ENCODE measurements at regions not wholly inside any gene's neighbourhood (a gene's known extent, or its start where the extent isn't known, plus 50 kb on each side); places are given as distances from the start of the nearest gene placed in this dataset.

DNA sequence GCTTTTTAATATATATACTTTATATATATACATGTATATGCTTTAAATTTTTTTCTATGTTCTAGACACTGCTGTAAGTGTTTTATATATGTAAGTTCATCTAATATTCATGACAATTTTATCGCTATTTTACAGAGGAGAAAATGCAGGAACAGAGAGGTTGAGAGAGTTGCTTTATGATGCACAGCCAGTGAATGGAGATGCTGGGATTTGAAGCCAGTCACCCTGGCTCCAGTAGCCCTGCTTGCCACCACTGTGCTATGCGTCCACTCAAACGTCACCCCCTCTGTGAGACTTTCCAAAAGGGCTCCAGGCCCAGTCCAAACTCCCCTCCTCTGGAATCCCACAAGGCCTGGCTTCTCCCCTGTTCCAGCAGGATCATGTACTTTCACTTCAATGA, 91.0 kb upstream of the GRIK3 start:
- Mint-ChIP-seq H3K4me3 (no peak overlapping the region), H3K27me3 (peaks cover 16% of the 10 kb centered on the region), H3K27ac (no peak overlapping the region), H3K4me1 (no peaks in the 10 kb centered on the region), H3K36me3 (ENCODE audit: low read depth) (no peaks in the 10 kb centered on the region), H3K9me3 (no peaks in the 10 kb centered on the region)
- TF ChIP-seq, protein P1, sequence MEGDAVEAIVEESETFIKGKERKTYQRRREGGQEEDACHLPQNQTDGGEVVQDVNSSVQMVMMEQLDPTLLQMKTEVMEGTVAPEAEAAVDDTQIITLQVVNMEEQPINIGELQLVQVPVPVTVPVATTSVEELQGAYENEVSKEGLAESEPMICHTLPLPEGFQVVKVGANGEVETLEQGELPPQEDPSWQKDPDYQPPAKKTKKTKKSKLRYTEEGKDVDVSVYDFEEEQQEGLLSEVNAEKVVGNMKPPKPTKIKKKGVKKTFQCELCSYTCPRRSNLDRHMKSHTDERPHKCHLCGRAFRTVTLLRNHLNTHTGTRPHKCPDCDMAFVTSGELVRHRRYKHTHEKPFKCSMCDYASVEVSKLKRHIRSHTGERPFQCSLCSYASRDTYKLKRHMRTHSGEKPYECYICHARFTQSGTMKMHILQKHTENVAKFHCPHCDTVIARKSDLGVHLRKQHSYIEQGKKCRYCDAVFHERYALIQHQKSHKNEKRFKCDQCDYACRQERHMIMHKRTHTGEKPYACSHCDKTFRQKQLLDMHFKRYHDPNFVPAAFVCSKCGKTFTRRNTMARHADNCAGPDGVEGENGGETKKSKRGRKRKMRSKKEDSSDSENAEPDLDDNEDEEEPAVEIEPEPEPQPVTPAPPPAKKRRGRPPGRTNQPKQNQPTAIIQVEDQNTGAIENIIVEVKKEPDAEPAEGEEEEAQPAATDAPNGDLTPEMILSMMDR (IDR thresholded peaks at IDR 0.05) = no peak
- no peak for ATAC-seq (ENCODE audit: low read depth)
- intact Hi-C loops (cut with micrococcal nuclease) = no loop called here
- DNase-seq = no peak
- ChIA-PET POLR2A (no interaction called here), CTCF (no interaction called here)

DNA sequence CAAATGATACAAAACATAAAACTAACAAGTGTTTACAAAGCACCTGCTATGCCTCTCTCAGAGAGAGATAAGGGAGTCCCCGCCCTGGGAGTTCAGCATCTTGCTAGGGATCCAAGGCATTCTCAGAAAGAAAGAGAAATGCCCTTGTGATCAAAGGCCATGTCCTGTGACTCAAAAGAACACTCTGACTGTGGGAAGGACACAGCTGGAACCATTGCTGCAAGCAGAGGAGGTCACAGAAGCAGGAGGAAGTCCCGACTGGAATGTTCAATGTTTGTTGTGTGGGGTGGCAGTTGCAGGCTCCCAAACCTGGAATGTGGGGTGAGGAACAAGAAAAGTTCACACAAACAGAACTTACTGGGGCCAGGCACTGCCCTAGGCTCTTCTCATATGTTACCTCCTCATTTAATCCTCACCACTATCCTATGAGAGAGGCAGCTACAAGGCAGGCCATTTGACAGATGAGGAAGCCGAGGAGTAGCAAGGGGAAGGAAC, 93.0 kb upstream of the GRIK3 start:
- H3K27me3 Mint-ChIP-seq = peaks cover 16% of the 10 kb centered on the region
- POLR2A ChIA-PET = no interaction called here
- H3K4me3 Mint-ChIP-seq = no peak overlapping the region
- no peak overlapping the region for H3K27ac Mint-ChIP-seq
- CTCF ChIA-PET = no interaction called here
- TF ChIP-seq, protein P1 (IDR thresholded peaks at IDR 0.05) = no peak
- intact Hi-C loops (cut with micrococcal nuclease) = no loop called here
- H3K36me3 Mint-ChIP-seq (ENCODE audit: low read depth) = no peaks in the 10 kb centered on the region
- DNase-seq (no peak), ATAC-seq (ENCODE audit: low read depth) (no peak)
- no peaks in the 10 kb centered on the region for H3K4me1 Mint-ChIP-seq
- no peaks in the 10 kb centered on the region for H3K9me3 Mint-ChIP-seq

DNA sequence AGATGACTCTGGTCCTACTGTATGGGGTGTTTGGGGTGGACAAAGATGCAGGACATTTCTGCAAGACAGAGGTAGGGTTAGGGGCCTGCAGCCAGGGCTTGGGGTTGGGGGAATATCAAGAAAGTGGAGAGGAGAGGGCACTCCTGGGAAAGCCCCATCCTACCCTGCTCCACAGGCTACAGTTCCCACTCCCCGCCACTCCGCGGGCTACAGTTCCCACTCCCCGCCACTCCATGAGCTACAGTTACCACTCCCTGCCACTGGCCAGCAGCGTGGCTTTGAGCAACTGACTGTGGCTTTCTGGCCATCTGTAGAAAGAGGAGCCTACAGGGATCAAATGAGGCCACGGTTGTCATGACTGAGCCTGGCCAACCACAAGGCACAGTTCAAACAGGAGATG, 93.8 kb upstream of the GRIK3 start:
- Mint-ChIP-seq H3K9me3 (no peaks in the 10 kb centered on the region), H3K27ac (no peak overlapping the region), H3K4me1 (no peaks in the 10 kb centered on the region), H3K36me3 (ENCODE audit: low read depth) (no peaks in the 10 kb centered on the region), H3K4me3 (no peak overlapping the region), H3K27me3 (peaks cover 16% of the 10 kb centered on the region)
- TF ChIP-seq, protein P1 (IDR thresholded peaks at IDR 0.05) = no peak
- DNase-seq (no peak), ATAC-seq (ENCODE audit: low read depth) (no peak)
- intact Hi-C loops (cut with micrococcal nuclease) = no loop called here
- ChIA-PET POLR2A (no interaction called here), CTCF (no interaction called here)

DNA sequence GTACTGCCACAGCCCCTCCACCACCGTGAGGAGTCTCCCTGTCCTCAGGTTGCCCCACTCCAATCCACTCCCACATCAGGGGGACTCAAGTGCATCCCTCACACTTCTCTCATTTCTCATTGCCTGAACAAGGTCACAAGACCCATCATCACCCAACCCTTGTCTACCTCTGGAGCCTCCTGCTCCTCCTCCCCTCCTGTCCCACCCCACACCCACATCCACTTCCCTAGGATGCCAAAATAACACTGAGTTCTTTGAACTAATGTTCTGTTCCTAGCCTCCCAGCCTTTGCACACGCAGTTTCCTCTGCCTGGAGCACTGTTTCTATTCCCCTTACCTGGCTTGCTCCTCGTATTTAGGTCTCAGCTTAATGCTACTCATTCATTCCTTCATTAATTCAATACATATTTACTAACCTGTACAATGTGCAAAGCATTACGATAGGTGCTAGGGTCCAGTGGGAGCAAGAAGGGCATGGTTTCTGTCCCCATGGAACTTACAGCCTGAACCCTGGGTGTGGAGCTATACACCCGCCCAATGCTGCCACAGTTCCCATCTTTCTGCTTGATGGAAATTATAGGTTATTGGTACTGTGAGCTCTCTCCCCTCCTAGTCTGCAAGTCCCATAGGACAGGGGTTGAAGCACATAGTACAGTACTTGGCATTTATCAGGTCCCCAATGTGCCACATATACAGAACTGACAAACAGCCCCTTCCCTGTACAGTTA, 96.1 kb upstream of the GRIK3 start:
- H3K27me3 Mint-ChIP-seq = peaks cover 13% of the 10 kb centered on the region
- no peaks in the 10 kb centered on the region for H3K9me3 Mint-ChIP-seq
- no peak overlapping the region for H3K4me3 Mint-ChIP-seq
- POLR2A ChIA-PET = no interaction called here
- no peak overlapping the region for H3K27ac Mint-ChIP-seq
- ATAC-seq (ENCODE audit: low read depth) (no peak), DNase-seq (no peak)
- no peaks in the 10 kb centered on the region for H3K4me1 Mint-ChIP-seq
- no peaks in the 10 kb centered on the region for H3K36me3 Mint-ChIP-seq (ENCODE audit: low read depth)
- intact Hi-C loops (cut with micrococcal nuclease) = no loop called here
- CTCF ChIA-PET = no interaction called here
- TF ChIP-seq, protein P1 (IDR thresholded peaks at IDR 0.05) = no peak

DNA sequence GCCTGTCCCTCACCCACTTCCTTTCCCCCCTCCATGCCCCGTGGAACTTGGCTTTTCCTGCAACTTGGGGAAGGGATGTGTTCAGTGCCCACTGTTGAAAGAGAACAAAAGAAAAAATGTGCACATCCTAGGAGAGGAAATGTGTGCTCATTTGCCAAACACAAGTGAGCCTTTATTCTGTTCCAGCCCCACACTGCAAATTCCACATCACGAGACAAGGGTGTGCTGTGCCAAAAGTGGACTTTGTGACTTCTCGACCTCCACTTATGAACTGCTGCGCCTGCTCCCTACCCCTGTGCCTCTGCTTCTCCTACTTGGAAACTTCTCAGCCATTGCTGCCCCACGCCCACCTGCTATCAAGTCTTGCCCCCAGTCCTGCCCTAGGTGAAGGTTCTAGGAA, 97.0 kb upstream of the GRIK3 start:
- peaks cover 10% of the 10 kb centered on the region for H3K27me3 Mint-ChIP-seq
- H3K36me3 Mint-ChIP-seq (ENCODE audit: low read depth) = no peaks in the 10 kb centered on the region
- H3K27ac Mint-ChIP-seq = no peak overlapping the region
- no peak overlapping the region for H3K4me3 Mint-ChIP-seq
- TF ChIP-seq, protein P1 (IDR thresholded peaks at IDR 0.05) = no peak
- H3K9me3 Mint-ChIP-seq = no peaks in the 10 kb centered on the region
- no peak for ATAC-seq (ENCODE audit: low read depth)
- no peaks in the 10 kb centered on the region for H3K4me1 Mint-ChIP-seq
- no peak for DNase-seq
- ChIA-PET CTCF (no interaction called here), POLR2A (no interaction called here)
- intact Hi-C loops (cut with micrococcal nuclease) = no loop called here

Data from activated B cell treated with CpG ODN at 0.5 μM for 24 hours (primary cell).